Calu3 (cell line): ENCODE measurements at regions not wholly inside any gene's neighbourhood (a gene's known extent, or its start where the extent isn't known, plus 50 kb on each side); places are given as distances from the start of the nearest gene placed in this dataset.

Source experiments
- BruUV-seq: library from RNA; stranded (reverse); fragments of 400-500 nt; replicated peaks from 2 replicates; lab custom pipeline; 2021; lab: Mats Ljungman, UMichigan
- CTCF ChIA-PET: fragments of 300-600 bp; sonication (Branson Sonifier 250); formaldehyde crosslinking; loops from one replicate; lab custom pipeline; 2022; ENCODE audit warnings: antibody characterized with exemption; lab: Charles Lee
- DNase-seq: peaks from one replicate; pipeline ENCODE4 v3.0.0; 2022
- H3K27ac Mint-ChIP-seq: one replicate; pipeline ENCODE4 v1.8.0; 2022; ENCODE audit warnings: mixed read lengths; ENCODE audit not compliant: unreplicated experiment
- H3K27me3 Mint-ChIP-seq: one replicate; pipeline ENCODE4 v1.8.0; 2022; ENCODE audit warnings: mixed read lengths; ENCODE audit not compliant: unreplicated experiment
- H3K36me3 Mint-ChIP-seq: one replicate; pipeline ENCODE4 v1.8.0; 2022; ENCODE audit warnings: mild to moderate bottlenecking, moderate library complexity, mixed read lengths; ENCODE audit not compliant: insufficient read depth, unreplicated experiment
- H3K4me1 Mint-ChIP-seq: one replicate; pipeline ENCODE4 v1.8.0; 2022; ENCODE audit warnings: mild to moderate bottlenecking, low read depth, mixed read lengths; ENCODE audit not compliant: unreplicated experiment
- H3K4me3 Mint-ChIP-seq: one replicate; pipeline ENCODE4 v1.8.0; 2022; ENCODE audit warnings: mild to moderate bottlenecking, low read depth, moderate library complexity, mixed read lengths; ENCODE audit not compliant: unreplicated experiment
- H3K9me3 Mint-ChIP-seq: one replicate; pipeline ENCODE4 v1.8.0; 2022; ENCODE audit warnings: low read depth, mixed read lengths; ENCODE audit not compliant: unreplicated experiment
- intact Hi-C: fragments of 100-400 bp; cut with micrococcal nuclease; formaldehyde crosslinking; loops from one replicate; pipeline ENCODE4 v1.10.0; 2022; ENCODE audit not compliant: unreplicated experiment
- TF ChIP-seq, protein P1 (sequence below): fragments of 200-600 bp; IDR thresholded peaks from one replicate; pipeline ENCODE4 v1.8.0; 2022; ENCODE audit warnings: antibody characterized with exemption; ENCODE audit not compliant: unreplicated experiment

DNA sequence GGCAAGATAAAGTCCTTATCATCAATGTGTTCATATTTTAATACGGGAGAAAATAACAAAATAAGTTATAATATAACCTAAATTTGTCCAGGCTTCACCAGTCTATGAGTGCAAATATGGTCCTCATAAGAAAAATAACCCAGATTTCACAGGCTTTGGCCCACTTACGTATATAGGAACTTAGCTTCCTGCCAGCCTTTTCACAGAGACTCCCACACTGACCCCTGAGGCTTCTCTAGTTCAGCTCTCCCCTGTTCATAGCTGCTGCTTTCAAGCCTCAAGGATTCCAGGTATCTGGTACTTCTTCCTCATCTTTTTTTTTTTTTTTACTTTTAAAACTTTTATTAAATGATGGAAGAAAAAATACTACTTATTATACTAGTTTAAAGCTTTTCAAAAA, 74.9 kb upstream of the PELI1 start:
- DNase-seq, result no peak
- Mint-ChIP-seq H3K27ac (no peak overlapping the region), H3K9me3 (peaks cover 3% of the 10 kb centered on the region), H3K27me3 (peaks cover 8% of the 10 kb centered on the region), H3K4me1 (no peaks in the 10 kb centered on the region), H3K36me3 (no peaks in the 10 kb centered on the region), H3K4me3 (no peak overlapping the region)
- intact Hi-C loops, result loop anchor here (10.0 kb wide), 1 partner anchor 164 kb away; no protein-coding TSS in a partner anchor
- no TSS peak for BruUV-seq
- TF ChIP-seq, protein P1, sequence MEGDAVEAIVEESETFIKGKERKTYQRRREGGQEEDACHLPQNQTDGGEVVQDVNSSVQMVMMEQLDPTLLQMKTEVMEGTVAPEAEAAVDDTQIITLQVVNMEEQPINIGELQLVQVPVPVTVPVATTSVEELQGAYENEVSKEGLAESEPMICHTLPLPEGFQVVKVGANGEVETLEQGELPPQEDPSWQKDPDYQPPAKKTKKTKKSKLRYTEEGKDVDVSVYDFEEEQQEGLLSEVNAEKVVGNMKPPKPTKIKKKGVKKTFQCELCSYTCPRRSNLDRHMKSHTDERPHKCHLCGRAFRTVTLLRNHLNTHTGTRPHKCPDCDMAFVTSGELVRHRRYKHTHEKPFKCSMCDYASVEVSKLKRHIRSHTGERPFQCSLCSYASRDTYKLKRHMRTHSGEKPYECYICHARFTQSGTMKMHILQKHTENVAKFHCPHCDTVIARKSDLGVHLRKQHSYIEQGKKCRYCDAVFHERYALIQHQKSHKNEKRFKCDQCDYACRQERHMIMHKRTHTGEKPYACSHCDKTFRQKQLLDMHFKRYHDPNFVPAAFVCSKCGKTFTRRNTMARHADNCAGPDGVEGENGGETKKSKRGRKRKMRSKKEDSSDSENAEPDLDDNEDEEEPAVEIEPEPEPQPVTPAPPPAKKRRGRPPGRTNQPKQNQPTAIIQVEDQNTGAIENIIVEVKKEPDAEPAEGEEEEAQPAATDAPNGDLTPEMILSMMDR, result no peak
- CTCF ChIA-PET, result interaction anchor here (0.7 kb wide), 1 partner anchor 857 kb away, joined by 3 read pairs; no protein-coding TSS in a partner anchor

DNA sequence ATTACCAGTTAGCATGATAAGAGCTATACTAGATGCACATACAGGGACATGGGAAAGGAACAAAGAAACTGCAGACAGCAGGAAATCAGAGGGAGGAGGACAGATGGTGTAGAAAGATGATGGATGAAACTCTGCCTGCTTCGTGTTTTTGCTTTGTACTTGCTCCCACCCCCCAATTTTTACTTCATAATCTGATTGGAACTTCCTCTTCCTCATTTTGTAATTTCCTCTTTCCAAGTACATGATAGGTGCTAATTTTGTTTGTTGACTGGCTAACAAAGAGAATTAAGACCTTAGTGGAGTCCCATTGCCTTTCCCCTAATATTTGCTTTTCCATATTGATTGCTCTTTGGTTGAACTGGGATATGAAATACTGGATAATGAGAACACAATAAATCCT, 76.0 kb upstream of the PELI1 start:
- H3K27ac Mint-ChIP-seq, result no peak overlapping the region
- no peak for DNase-seq
- peaks cover 8% of the 10 kb centered on the region for H3K27me3 Mint-ChIP-seq
- BruUV-seq, result no TSS peak
- no peak overlapping the region for H3K4me3 Mint-ChIP-seq
- H3K4me1 Mint-ChIP-seq, result no peaks in the 10 kb centered on the region
- peaks cover 3% of the 10 kb centered on the region for H3K9me3 Mint-ChIP-seq
- peaks cover 2% of the 10 kb centered on the region for H3K36me3 Mint-ChIP-seq
- CTCF ChIA-PET, result no interaction called here
- intact Hi-C loops, result no loop called here
- TF ChIP-seq, protein P1, result no peak

DNA sequence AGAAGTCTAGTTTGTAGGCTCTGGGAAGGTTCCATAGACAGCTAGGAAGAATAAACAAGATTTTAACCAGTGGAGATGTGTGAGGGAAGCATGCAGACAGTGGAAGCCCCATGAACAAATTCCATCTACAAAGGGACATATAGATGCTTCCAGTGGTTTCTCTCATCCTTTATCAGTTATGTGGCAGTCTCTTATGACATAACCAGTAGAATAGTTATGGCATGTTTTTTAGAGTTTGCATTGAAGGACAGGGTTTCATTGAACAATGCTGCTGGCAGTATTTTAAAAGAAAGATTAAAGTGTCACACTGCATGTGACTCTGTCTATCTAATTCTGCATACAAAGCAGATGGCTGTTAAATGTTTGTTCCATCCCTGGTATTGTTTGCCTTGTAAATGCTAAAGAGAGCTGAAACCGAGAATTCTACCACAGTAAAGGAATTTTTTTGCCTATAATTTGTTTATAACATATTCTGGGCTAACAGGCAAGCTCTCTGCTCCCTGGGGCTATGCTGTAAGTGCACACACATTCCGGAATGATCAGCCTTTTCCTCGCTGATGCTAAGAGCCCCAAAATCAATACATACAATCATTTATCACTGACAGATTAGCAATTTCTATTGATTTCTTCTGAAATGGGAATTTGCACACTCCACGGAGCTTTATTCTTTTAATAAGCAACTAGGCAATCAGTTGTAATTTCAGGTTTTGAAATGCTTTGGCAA, 76.8 kb upstream of the PELI1 start:
- CTCF ChIA-PET, result interaction anchor here (1.2 kb wide), 1 partner anchor 12 kb away, joined by 3 read pairs; no protein-coding TSS in a partner anchor
- DNase-seq, result no peak
- no TSS peak for BruUV-seq
- Mint-ChIP-seq H3K4me3 (no peak overlapping the region), H3K27me3 (peaks cover 8% of the 10 kb centered on the region), H3K4me1 (no peaks in the 10 kb centered on the region), H3K36me3 (peaks cover 5% of the 10 kb centered on the region), H3K27ac (no peak overlapping the region), H3K9me3 (peaks cover 3% of the 10 kb centered on the region)
- intact Hi-C loops, result no loop called here
- TF ChIP-seq, protein P1, result no peak

DNA sequence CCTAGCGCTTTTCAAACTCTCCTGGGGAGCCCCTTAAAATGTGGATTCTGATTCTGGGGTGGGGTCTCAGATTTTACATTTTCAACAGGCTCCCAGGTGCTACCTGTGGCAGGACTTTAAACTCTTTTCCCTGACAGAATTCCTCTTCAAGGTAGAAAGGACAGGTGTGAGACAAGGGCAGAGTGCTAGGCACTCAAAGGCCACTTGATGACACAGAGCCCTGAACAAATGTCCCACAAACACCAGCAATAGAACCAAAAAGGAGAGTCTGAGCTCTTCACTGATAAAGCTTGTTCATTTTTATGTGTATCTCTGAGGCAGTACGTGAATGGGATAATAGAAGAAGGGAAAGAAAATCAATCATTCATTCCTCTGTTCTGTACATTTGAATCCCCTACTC, 77.7 kb upstream of the PELI1 start:
- Mint-ChIP-seq H3K27me3 (peaks cover 8% of the 10 kb centered on the region), H3K4me1 (no peaks in the 10 kb centered on the region), H3K9me3 (no peaks in the 10 kb centered on the region), H3K36me3 (peaks cover 5% of the 10 kb centered on the region), H3K4me3 (no peak overlapping the region), H3K27ac (no peak overlapping the region)
- no peak for DNase-seq
- intact Hi-C loops, result no loop called here
- no TSS peak for BruUV-seq
- TF ChIP-seq, protein P1, result no peak
- CTCF ChIA-PET, result interaction anchor here (1.2 kb wide), 1 partner anchor 13 kb away, joined by 3 read pairs; no protein-coding TSS in a partner anchor
